Smooth muscle cell (in vitro differentiated cells): ENCODE measurements at regions not wholly inside any gene's neighbourhood (a gene's known extent, or its start where the extent isn't known, plus 50 kb on each side); places are given as distances from the start of the nearest gene placed in this dataset.

Source experiments
- DNase-seq: peaks from one replicate; lab custom pipeline; 2025; ENCODE audit not compliant: unreplicated experiment; lab: John Stamatoyannopoulos, UW
- H2AFZ ChIP-seq: fragments of 200-600 bp; sonication (generic); 2 replicates; pipeline ENCODE4 v1.6.0; 2016; ENCODE audit warnings: antibody characterized with exemption, low read depth, mild to moderate bottlenecking
- H3F3A ChIP-seq: fragments of 200-600 bp; sonication (generic); 2 replicates; pipeline ENCODE4 v1.6.0; 2017; ENCODE audit warnings: antibody characterized with exemption, low read depth
- H3K27ac ChIP-seq: fragments of 200-600 bp; sonication (generic); 2 replicates; pipeline ENCODE4 v1.5.1; 2016; ENCODE audit warnings: low read depth, mild to moderate bottlenecking
- H3K27me3 ChIP-seq: fragments of 200-600 bp; sonication (generic); 2 replicates; pipeline ENCODE4 v1.6.1; 2016; ENCODE audit warnings: low read depth, mild to moderate bottlenecking
- H3K36me3 ChIP-seq: fragments of 200-600 bp; sonication (generic); 2 replicates; pipeline ENCODE4 v1.5.1; 2016; ENCODE audit warnings: low read depth
- H3K4me1 ChIP-seq: fragments of 200-600 bp; sonication (generic); 2 replicates; pipeline ENCODE4 v1.5.1; 2016; ENCODE audit warnings: low read depth
- H3K4me2 ChIP-seq: fragments of 200-600 bp; sonication (generic); 2 replicates; pipeline ENCODE4 v1.6.0; 2016; ENCODE audit warnings: mild to moderate bottlenecking
- H3K4me3 ChIP-seq: fragments of 200-600 bp; sonication (generic); 2 replicates; pipeline ENCODE4 v1.5.1; 2016; ENCODE audit warnings: mild to moderate bottlenecking
- H3K79me2 ChIP-seq: fragments of 200-600 bp; sonication (generic); 2 replicates; pipeline ENCODE4 v1.6.0; 2016; ENCODE audit warnings: low read depth, mild to moderate bottlenecking
- H3K9ac ChIP-seq: fragments of 200-600 bp; sonication (generic); 2 replicates; pipeline ENCODE4 v1.6.0; 2016; ENCODE audit warnings: low read depth
- H3K9me3 ChIP-seq: fragments of 200-600 bp; sonication (generic); replicated peaks from 2 replicates; pipeline ENCODE4 v1.5.1; 2016; ENCODE audit warnings: low read depth
- H4K20me1 ChIP-seq: fragments of 200-600 bp; sonication (generic); 2 replicates; pipeline ENCODE4 v1.6.0; 2016; ENCODE audit warnings: low read depth
- CTCF ChIP-seq: fragments of 200-600 bp; sonication (generic); IDR thresholded peaks from 2 replicates; pipeline ENCODE4 v1.5.1; 2017; ENCODE audit warnings: borderline replicate concordance, mild to moderate bottlenecking, antibody characterized with exemption; ENCODE audit not compliant: insufficient read depth, poor library complexity, severe bottlenecking
- WGBS: methylation state at CpG from one replicate; pipeline ENCODE4 v1.1.7; 2016; ENCODE audit warnings: low lambda C conversion rate; 5-methylcytosine and 5-hydroxymethylcytosine counted together

GRCh38 chr13:21938168-21938567 is 267.3 kb downstream of the FGF9 start:
- Histone ChIP-seq H3K9me3 (no peaks in the 10 kb centered on the region), H3F3A (peaks cover 4% of the 10 kb centered on the region), H3K36me3 (no peaks in the 10 kb centered on the region), H3K4me1 (no peaks in the 10 kb centered on the region), H3K79me2 (no peaks in the 10 kb centered on the region), H3K9ac (peak overlapping the region; percentile 14), H3K4me2 (peak overlapping the region; percentile 38), H3K27ac (peak overlapping the region; percentile 66), H3K4me3 (no peak overlapping the region), H3K27me3 (no peaks in the 10 kb centered on the region), H4K20me1 (no peaks in the 10 kb centered on the region), H2AFZ (no peak overlapping the region)
- DNase-seq = peak; percentile 6
- no peak for TF ChIP-seq CTCF
- WGBS = 16% methylated on average over 6 of the region's 6 CpGs

DNA sequence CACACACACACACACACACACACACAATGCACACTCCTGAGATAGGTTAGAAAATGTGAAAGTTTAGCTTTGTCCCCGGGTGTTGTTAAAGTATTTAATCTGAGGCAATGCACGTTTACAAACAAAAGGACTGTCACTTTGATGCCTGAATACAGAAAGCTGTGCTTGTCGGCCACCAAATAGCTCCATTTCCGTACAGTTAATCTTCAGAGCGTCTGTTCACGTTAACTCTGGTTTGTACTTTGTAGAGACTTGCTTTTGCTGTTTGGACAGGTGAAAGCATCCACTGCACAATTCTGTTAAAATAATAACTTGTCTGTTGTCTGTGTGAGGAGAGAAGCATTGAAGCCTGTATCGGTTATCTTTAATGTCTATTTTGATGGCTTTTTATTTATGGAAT is 267.8 kb downstream of the FGF9 start:
- H3K9me3 ChIP-seq = no peaks in the 10 kb centered on the region
- no peaks in the 10 kb centered on the region for H3K36me3 ChIP-seq
- H3F3A ChIP-seq = peaks cover 4% of the 10 kb centered on the region
- H3K4me1 ChIP-seq = no peaks in the 10 kb centered on the region
- no peak overlapping the region for H2AFZ ChIP-seq
- H3K4me2 ChIP-seq = peak overlapping the region; percentile 38
- no peak for TF ChIP-seq CTCF
- H3K4me3 ChIP-seq = no peak overlapping the region
- peak overlapping the region; percentile 14 for H3K9ac ChIP-seq
- H3K27ac ChIP-seq = peak overlapping the region; percentile 39
- DNase-seq = no peak
- 46% methylated on average over 7 of the region's 7 CpGs for WGBS
- H3K27me3 ChIP-seq = no peaks in the 10 kb centered on the region
- H4K20me1 ChIP-seq = no peaks in the 10 kb centered on the region
- H3K79me2 ChIP-seq = no peaks in the 10 kb centered on the region

- DNase-seq = no peak
- Histone ChIP-seq H3K27ac (no peak overlapping the region), H2AFZ (no peak overlapping the region), H3K36me3 (no peaks in the 10 kb centered on the region), H4K20me1 (no peaks in the 10 kb centered on the region), H3F3A (peaks cover 4% of the 10 kb centered on the region), H3K9me3 (no peaks in the 10 kb centered on the region), H3K4me1 (no peaks in the 10 kb centered on the region), H3K27me3 (no peaks in the 10 kb centered on the region), H3K4me2 (no peak overlapping the region), H3K79me2 (no peaks in the 10 kb centered on the region), H3K9ac (no peak overlapping the region), H3K4me3 (no peak overlapping the region)
- TF ChIP-seq CTCF = no peak
- 97% methylated on average over 7 of the region's 7 CpGs for WGBS
Observed at GRCh38 chr13:21942061-21942460, 271.2 kb downstream of the FGF9 start.

DNA sequence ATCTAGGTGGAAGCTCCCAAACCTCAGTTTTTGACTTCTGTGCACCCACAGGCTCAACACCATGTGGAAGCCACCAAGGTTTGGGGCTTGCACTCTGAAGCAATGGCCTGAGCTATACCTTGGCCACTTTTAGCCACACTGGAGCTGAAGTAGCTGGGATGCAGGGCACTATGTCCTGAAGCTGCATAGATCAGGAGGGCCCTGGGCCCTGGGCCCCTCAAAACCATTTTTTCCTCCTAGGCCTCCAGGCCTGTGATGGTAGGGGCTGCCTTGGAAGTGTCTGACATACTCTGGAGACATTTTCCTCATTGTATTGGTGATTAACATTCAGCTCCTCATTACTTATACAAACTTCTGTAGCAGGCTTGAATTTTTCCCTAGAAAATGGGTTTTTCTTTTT is 273.7 kb downstream of the FGF9 start:
- Histone ChIP-seq H3F3A (no peaks in the 10 kb centered on the region), H3K4me1 (no peaks in the 10 kb centered on the region), H3K9ac (no peak overlapping the region), H3K36me3 (no peaks in the 10 kb centered on the region), H3K27ac (no peak overlapping the region), H3K79me2 (no peaks in the 10 kb centered on the region), H3K9me3 (no peaks in the 10 kb centered on the region), H2AFZ (no peak overlapping the region), H3K4me2 (no peak overlapping the region), H3K4me3 (no peak overlapping the region), H3K27me3 (no peaks in the 10 kb centered on the region), H4K20me1 (no peaks in the 10 kb centered on the region)
- DNase-seq = no peak
- TF ChIP-seq CTCF = no peak
